Lower leg skin (tissue), 4 donors: ENCODE measurements at regions not wholly inside any gene's neighbourhood (a gene's known extent, or its start where the extent isn't known, plus 50 kb on each side); places are given as distances from the start of the nearest gene placed in this dataset.

Experiments
- DNase-seq, 2 donors: peaks; one replicate each; pipeline ENCODE4 v3.0.0-alpha.2; 2019; ENCODE audit warnings: low spot score in 2 of 2
- H3K4me3 ChIP-seq: fragments of 200-600 bp; sonication (generic); 2 replicates; pipeline ENCODE4 v1.5.1; 2017; ENCODE audit warnings: mild to moderate bottlenecking, low read depth; ENCODE audit not compliant: poor library complexity, severe bottlenecking
- CTCF ChIP-seq, 3 donors: fragments of 450-650 bp; IDR thresholded peaks; one replicate each; pipeline ENCODE4 v1.5.1; 2016; ENCODE audit warnings: antibody characterized with exemption in 3 of 3, mild to moderate bottlenecking in 3 of 3, moderate library complexity in 2 of 3
- POLR2A ChIP-seq, 2 donors: fragments of 450-650 bp; IDR thresholded peaks; one replicate each; pipeline ENCODE4 v1.6.1; 2016 to 2017; ENCODE audit warnings: antibody characterized with exemption in 2 of 2, mild to moderate bottlenecking in 1 of 2, moderate library complexity in 1 of 2
- WGBS, 2 donors: methylation state at CpG; one replicate each; pipeline ENCODE4 v1.1.5; 2018; 5-methylcytosine and 5-hydroxymethylcytosine counted together
- intact Hi-C: fragments of 100-400 bp; cut with DNase I; formaldehyde crosslinking; loops from one replicate; pipeline ENCODE4 v1.15.0; 2023; ENCODE audit warnings: low total_unique reads

DNA sequence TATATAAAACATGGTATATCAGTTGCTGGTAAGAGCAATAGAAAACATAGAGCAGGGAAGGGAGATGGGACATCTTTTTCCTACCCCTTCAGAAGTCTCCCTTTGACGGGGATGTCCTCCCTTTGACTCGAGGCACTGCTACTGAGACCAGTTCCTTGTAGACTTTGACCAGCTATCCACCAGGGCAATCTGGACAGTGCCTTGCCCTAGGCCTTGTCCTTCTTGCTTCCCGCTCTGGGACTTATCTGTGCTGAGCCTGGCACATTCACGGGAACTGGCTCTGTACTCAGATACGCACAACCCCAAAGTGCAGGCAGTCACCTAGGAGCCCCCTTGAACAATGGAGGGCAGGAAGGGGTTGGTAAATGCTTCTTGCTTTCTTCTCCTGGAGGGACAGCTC, 116.6 kb upstream of the ANKH start:
- no peak for DNase-seq
- intact Hi-C loops: no loop called here
- TF ChIP-seq CTCF (IDR thresholded peaks at IDR 0.05) (no peak), POLR2A (IDR thresholded peaks at IDR 0.05) (no peak)
- no peak overlapping the region for H3K4me3 ChIP-seq
- 89 to 96% methylated on average over 5 of the region's 5 CpGs for WGBS, 2 donors

DNA sequence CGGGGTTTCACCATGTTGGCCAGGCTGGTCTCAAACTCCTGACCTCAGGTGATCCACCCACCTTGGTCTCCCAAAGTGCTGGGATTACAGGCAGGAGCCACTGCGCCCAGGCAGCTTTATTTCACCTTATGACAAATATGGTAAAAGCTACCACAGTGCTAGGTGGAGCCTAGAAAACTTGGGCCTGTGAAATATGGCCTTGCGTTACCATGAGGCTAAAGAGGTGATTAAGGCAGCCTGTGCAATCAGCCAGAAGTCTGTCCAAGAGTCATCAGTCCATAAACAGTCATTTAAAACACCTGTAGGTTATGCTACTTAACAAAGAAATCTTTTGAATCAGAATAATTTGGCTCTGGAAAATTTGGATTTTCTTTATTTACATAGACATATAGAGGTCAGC, 114.8 kb upstream of the ANKH start:
- intact Hi-C loops: no loop called here
- DNase-seq: no peak
- H3K4me3 ChIP-seq: no peak overlapping the region
- WGBS, 2 donors: 98% methylated on average over 3 of the region's 3 CpGs
- TF ChIP-seq CTCF (IDR thresholded peaks at IDR 0.05): no peak
- no peak for TF ChIP-seq POLR2A (IDR thresholded peaks at IDR 0.05)

DNA sequence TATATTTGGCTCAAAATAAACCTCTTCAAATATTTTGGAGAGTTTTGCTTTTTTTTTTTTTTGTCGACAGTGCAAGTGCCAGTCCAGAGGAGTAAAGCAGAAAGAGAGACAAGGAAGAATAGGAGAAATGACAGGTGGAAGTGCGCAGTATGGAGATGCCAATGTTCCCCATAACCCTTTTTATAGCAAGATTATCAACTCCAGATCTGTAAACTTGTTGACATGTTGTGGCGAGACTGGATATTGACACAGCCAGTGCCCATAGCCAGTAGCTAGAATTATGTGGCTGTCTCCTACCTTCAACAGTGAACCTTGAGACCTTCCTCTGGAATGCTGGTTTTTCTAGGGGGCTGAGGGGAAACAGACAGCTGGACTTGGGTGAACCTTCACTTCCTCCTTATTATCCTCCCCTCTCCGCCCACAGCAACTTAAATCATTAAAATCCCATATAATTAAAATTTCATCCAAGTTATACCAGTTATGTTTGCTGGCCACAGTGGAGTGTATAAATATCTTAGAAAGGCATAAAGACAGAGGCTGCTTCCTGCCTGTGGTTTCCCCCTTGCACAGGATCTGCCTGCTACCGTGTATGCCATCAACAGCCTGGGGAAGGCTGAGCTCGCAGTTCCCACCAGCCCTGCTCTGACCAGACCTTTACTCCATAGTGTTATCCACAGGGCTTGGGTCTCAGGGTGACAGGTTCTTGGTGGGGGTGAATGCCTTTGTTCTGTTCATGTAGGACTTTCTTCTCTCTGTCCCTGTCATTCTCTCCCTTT, 112.3 kb upstream of the ANKH start:
- TF ChIP-seq POLR2A (IDR thresholded peaks at IDR 0.05) (no peak), CTCF (IDR thresholded peaks at IDR 0.05) (no peak)
- intact Hi-C loops: no loop called here
- H3K4me3 ChIP-seq: no peak overlapping the region
- WGBS, 2 donors: 75 to 78% methylated on average over 6 of the region's 6 CpGs
- DNase-seq: no peak

GRCh38 chr5:14980698-14981097, 109.1 kb upstream of the ANKH start:
- intact Hi-C loops: no loop called here
- no peak for DNase-seq

DNA sequence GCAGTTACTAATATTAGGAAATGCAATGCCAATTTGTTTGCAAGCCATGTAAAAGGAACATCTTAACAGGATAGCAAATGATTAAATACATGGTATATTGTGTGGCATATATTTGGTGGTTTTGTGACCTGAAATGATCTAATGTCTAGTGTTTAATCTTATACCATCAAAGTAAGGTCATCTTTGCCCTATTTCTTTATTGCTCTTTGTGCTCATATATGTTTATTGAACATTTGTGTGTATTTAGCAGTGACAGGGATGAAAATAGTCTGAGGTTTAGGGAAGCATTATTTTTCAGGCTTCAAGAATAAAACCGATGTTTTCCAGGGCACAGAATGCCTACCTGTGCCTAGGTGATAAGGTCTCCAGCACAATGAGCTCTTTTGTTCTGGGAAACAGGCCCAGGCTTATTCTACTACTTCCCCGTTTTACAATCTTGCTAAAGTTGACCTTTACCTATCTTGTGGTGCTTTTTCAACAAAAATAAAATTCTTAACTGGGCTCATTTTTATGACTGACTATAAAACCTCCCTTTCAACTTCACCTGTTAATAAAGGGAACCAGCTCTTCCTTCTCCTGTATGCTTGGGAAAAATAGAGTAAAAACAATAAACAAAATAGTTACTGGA, 105.6 kb upstream of the ANKH start:
- intact Hi-C loops: no loop called here
- WGBS, 2 donors: 45 to 51% methylated on average over 2 of the region's 2 CpGs
- TF ChIP-seq CTCF (IDR thresholded peaks at IDR 0.05) (no peak), POLR2A (IDR thresholded peaks at IDR 0.05) (no peak)
- no peak overlapping the region for H3K4me3 ChIP-seq
- no peak for DNase-seq

More at GRCh38 chr5:14980698-14981097, 109.1 kb upstream of the ANKH start:
- 58 to 73% methylated on average over 2 of the region's 2 CpGs for WGBS, 2 donors
- TF ChIP-seq POLR2A (IDR thresholded peaks at IDR 0.05) (no peak), CTCF (IDR thresholded peaks at IDR 0.05) (no peak)
- H3K4me3 ChIP-seq: no peak overlapping the region
